ENCODE measurements at regions not wholly inside any gene's neighbourhood (a gene's known extent, or its start where the extent isn't known, plus 50 kb on each side); places are given as distances from the start of the nearest gene placed in this dataset.

DNA sequence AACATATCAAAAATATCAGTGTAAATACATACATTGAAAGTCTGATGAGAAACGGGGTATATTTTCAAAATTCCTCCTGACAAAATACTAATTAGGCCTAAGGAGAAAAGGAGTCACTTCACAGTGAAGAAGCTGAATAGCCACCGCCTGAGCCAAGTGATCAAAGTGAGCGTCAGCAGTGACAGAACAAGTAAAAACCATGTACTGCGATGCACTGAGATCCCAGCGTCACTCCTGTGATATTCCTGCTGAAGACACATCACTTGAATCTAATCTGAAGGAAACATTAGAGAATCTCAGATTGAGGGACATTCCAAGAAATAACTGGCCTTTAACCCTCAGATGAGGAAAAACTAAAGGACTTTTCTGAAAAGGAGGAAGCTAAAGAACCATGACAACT is 285.3 kb downstream of the EN1 start (continued):
- TF ChIP-seq ERF (CRISPR knock-in tag; IDR thresholded peaks at IDR 0.05) = no peak
- no peak for TF ChIP-seq POLR3A (IDR thresholded peaks at IDR 0.05; ENCODE audit: borderline replicate concordance, extremely low read depth, insufficient read depth, insufficient read length)
- TF ChIP-seq MBD2 (IDR thresholded peaks at IDR 0.05; ENCODE audit: borderline replicate concordance, low read depth) = no peak
- TF ChIP-seq KLF10 (CRISPR knock-in tag; IDR thresholded peaks at IDR 0.05) = no peak
- TF ChIP-seq SAFB (IDR thresholded peaks at IDR 0.05; ENCODE audit: borderline replicate concordance, low read depth, low read length) = no peak
- no peak for TF ChIP-seq ZNF224 (CRISPR knock-in tag; IDR thresholded peaks at IDR 0.05)
- no peak for TF ChIP-seq ZNF217 (CRISPR knock-in tag; IDR thresholded peaks at IDR 0.05)

DNA sequence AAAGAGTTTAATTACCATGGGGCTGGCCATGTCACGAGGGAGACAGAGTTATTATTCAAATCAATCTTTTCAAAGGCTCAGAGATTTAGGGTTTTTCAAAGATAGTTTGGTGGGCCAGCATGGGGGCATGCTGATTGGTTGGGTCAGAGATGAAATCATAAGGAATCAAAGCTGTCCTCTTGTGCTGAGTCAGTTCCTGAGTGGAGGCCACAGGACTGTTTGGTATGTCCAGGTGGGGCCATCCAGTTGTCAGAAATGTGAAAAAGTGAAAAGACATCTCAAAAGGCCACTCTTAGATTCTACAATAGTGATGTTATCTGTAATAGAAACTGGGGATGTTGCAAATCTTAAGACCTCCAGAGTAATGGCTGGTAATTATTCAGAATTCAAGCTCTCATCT is 288.6 kb downstream of the EN1 start:
- H3K9ac ChIP-seq (ENCODE audit: insufficient read depth in 1 of 2, low read depth in 2 of 2, low read length in 2 of 2) = no peak overlapping the region
- in situ Hi-C loops (cut with MboI) = no loop called here
- no peaks in the 10 kb centered on the region for H3K79me2 ChIP-seq (ENCODE audit: control insufficient read depth, insufficient read depth, low read length)
- H3K4me3 ChIP-seq = no peak overlapping the region
- no peaks in the 10 kb centered on the region for H3K4me1 ChIP-seq (replicated peaks in 1 of 2; ENCODE audit: control insufficient read depth in 2 of 2, insufficient read depth in 2 of 2, low read length in 2 of 2)
- no peaks in the 10 kb centered on the region for H4K20me1 ChIP-seq (replicated peaks; ENCODE audit: control insufficient read depth, insufficient read depth, low read length)
- no peaks in the 10 kb centered on the region for H3K9me3 ChIP-seq (replicated peaks; ENCODE audit: control insufficient read depth, insufficient read depth, low read depth, low read length)
- POLR2A ChIA-PET = no interaction called here
- no peaks in the 10 kb centered on the region for H3K36me3 ChIP-seq (ENCODE audit: control insufficient read depth, insufficient read depth, low read length)
- no peak for TF ChIP-seq ZNF41 (CRISPR knock-in tag; conservative IDR thresholded peaks at IDR 0.05)
- TF ChIP-seq, protein P1, sequence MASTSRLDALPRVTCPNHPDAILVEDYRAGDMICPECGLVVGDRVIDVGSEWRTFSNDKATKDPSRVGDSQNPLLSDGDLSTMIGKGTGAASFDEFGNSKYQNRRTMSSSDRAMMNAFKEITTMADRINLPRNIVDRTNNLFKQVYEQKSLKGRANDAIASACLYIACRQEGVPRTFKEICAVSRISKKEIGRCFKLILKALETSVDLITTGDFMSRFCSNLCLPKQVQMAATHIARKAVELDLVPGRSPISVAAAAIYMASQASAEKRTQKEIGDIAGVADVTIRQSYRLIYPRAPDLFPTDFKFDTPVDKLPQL (IDR thresholded peaks at IDR 0.05; ENCODE audit: extremely low read depth, insufficient read length) = no peak
- no peak for TF ChIP-seq ZFP30 (CRISPR knock-in tag; IDR thresholded peaks at IDR 0.05; ENCODE audit: borderline replicate concordance)
- no peak for TF ChIP-seq ZNF764 (CRISPR knock-in tag; IDR thresholded peaks at IDR 0.05; ENCODE audit: low read depth)
- CTCF ChIA-PET (ENCODE audit: low intra/inter-chr PET ratio) = no interaction called here
- intact Hi-C loops (cut with micrococcal nuclease) = no loop called here
- H3K4me2 ChIP-seq (ENCODE audit: insufficient read depth, low read length) = no peak overlapping the region
- no peak for ATAC-seq
- no peak for FAIRE-seq
- H2AFZ ChIP-seq (ENCODE audit: low read depth, low read length) = no peak overlapping the region
- WGBS (ENCODE audit: insufficient coverage, low coverage, missing lambda C conversion rate) = 0% methylated on average over 1 of the region's 1 CpG
- no TSS peak for BruUV-seq (replicated peaks)
- no peak overlapping the region for H3K27ac ChIP-seq (ENCODE audit: extremely low read depth, low read depth, low read length)
- H3K27me3 ChIP-seq (ENCODE audit: control insufficient read depth in 2 of 2, insufficient read depth in 2 of 2, low read length in 2 of 2) = peaks cover 0 to 8% of the 10 kb centered on the region in 2 experiments; a peak in 2 of 5 replicates
- H3K9me1 ChIP-seq (ENCODE audit: control insufficient read depth, insufficient read depth, low read length) = no peaks in the 10 kb centered on the region
- no peak for DNase-seq (ENCODE audit: extremely low read depth in 1 of 4, low spot score in 3 of 4)

Data from K562 (cell line).